Keratinocyte (primary cell): ENCODE measurements at regions not wholly inside any gene's neighbourhood (a gene's known extent, or its start where the extent isn't known, plus 50 kb on each side); places are given as distances from the start of the nearest gene placed in this dataset.

ENCODE experiments used
- DNase-seq: peaks from one replicate; pipeline ENCODE4 v3.0.0-alpha.2; 2011; ENCODE audit warnings: low read depth, missing footprints, low spot score
- FAIRE-seq: peaks from 2 replicates; lab custom pipeline; 2011; peaks lifted over from hg19 to GRCh38; lab: Jason Lieb, UNC
- H2AFZ ChIP-seq: 2 replicates; pipeline ENCODE4 v1.6.0; 2012; ENCODE audit warnings: low read length, control low read depth, inconsistent platforms; ENCODE audit not compliant: control insufficient read depth
- H3K27ac ChIP-seq: 2 replicates; pipeline ENCODE4 v1.5.1; 2011; ENCODE audit warnings: low read length; ENCODE audit not compliant: control insufficient read depth, insufficient read depth
- H3K27me3 ChIP-seq: 3 replicates; pipeline ENCODE4 v1.6.0; 2011; ENCODE audit warnings: low read length; ENCODE audit not compliant: control insufficient read depth, insufficient read depth; ENCODE audit errors: extremely low read depth
- H3K36me3 ChIP-seq, 2 experiments: 2 replicates in 1 of 2; 3 replicates in 1 of 2; pipeline ENCODE4 v1.5.1; 2011; ENCODE audit warnings: low read length in 2 of 2, mild to moderate bottlenecking in 1 of 2; ENCODE audit not compliant: control insufficient read depth in 2 of 2, insufficient read depth in 2 of 2; ENCODE audit errors: extremely low read depth in 1 of 2
- H3K4me1 ChIP-seq: 3 replicates; pipeline ENCODE4 v1.5.1; 2011; ENCODE audit warnings: low read length; ENCODE audit not compliant: control insufficient read depth, insufficient read depth; ENCODE audit errors: extremely low read depth
- H3K4me2 ChIP-seq: 3 replicates; pipeline ENCODE4 v1.6.0; 2011; ENCODE audit warnings: low read depth, low read length; ENCODE audit not compliant: control insufficient read depth, insufficient read depth; ENCODE audit errors: extremely low read depth
- H3K4me3 ChIP-seq, 3 experiments: fragments of 200-600 bp in 1 of 3; sonication (generic) in 1 of 3; 2 replicates in 2 of 3; 3 replicates in 1 of 3; pipeline ENCODE4 v1.5.1; 2011 to 2016; ENCODE audit warnings: low read length in 3 of 3, mild to moderate bottlenecking in 3 of 3, control low read depth in 2 of 3, inconsistent platforms in 1 of 3, low read depth in 1 of 3, mixed read lengths in 1 of 3, mixed run types in 1 of 3, moderate library complexity in 1 of 3; ENCODE audit not compliant: control insufficient read depth in 2 of 3, insufficient read depth in 2 of 3; ENCODE audit errors: extremely low read depth in 1 of 3
- H3K79me2 ChIP-seq: 2 replicates; pipeline ENCODE4 v1.6.0; 2012; ENCODE audit warnings: low read length; ENCODE audit not compliant: control insufficient read depth, insufficient read depth
- H3K9ac ChIP-seq: 3 replicates; pipeline ENCODE4 v1.6.0; 2011; ENCODE audit warnings: low read length; ENCODE audit not compliant: control insufficient read depth, insufficient read depth; ENCODE audit errors: extremely low read depth
- H3K9me1 ChIP-seq: 3 replicates; pipeline ENCODE4 v1.6.0; 2011; ENCODE audit warnings: low read length; ENCODE audit not compliant: control insufficient read depth, insufficient read depth; ENCODE audit errors: extremely low read depth
- H3K9me3 ChIP-seq: 2 replicates; pipeline ENCODE4 v1.5.1; 2012; ENCODE audit warnings: low read depth, low read length; ENCODE audit not compliant: control insufficient read depth
- H4K20me1 ChIP-seq: 3 replicates; pipeline ENCODE4 v1.6.0; 2011; ENCODE audit warnings: low read length; ENCODE audit not compliant: control insufficient read depth, insufficient read depth; ENCODE audit errors: extremely low read depth
- EZH2 ChIP-seq: IDR thresholded peaks from one replicate; pipeline ENCODE4 v1.6.1; 2012; ENCODE audit warnings: inconsistent platforms, mild to moderate bottlenecking, low read length, moderate library complexity
- dilution Hi-C: fragments of 300-500 bp; cut with MboI; formaldehyde crosslinking; loops from one replicate; pipeline ENCODE4 v1.7.0; 2020; ENCODE audit warnings: low sequenced_read_pairs; ENCODE audit not compliant: extremely low pct_ligation_motif_present
- TF ChIP-seq, protein P1 (sequence below), 3 experiments: IDR thresholded peaks in 1 of 3; conservative IDR thresholded peaks in 1 of 3; optimal IDR thresholded peaks in 1 of 3; 2 replicates in 2 of 3; 3 replicates in 1 of 3; pipeline versions ENCODE3 to v1.5.1; 2011; ENCODE audit warnings: low read length in 3 of 3, mild to moderate bottlenecking in 3 of 3, moderate library complexity in 2 of 3, control low read depth in 1 of 3, inconsistent platforms in 1 of 3; ENCODE audit not compliant: insufficient read depth in 2 of 3; ENCODE audit errors: extremely low read depth in 1 of 3

DNA sequence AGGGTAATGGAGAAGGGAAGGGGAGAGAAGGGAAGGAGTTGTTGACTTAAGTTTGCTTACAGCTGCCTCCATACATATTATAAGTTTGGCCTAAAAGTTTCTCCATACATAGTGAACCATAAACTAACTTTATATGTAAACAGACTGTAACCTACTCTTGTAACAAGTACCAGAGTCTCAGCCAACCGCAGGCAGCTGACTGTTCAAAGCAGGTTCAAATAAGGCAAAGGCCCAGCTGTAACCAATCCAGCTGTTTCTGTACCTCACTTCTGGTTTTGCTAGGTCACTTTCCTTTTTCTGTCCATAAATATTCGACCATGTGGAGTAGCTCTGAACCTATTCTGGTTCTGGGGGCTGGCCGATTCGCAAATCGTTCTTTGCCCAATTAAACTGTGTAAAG lies 591.2 kb downstream of the INSC start:
- Histone ChIP-seq H3K36me3 (no peaks in the 10 kb centered on the region), H3K4me3 (no peak overlapping the region), H3K4me2 (no peak overlapping the region), H3K9me1 (no peaks in the 10 kb centered on the region), H4K20me1 (no peaks in the 10 kb centered on the region), H3K4me1 (no peaks in the 10 kb centered on the region), H3K27ac (no peak overlapping the region), H3K79me2 (no peaks in the 10 kb centered on the region), H3K27me3 (no peaks in the 10 kb centered on the region), H3K9ac (no peak overlapping the region), H2AFZ (no peak overlapping the region), H3K9me3 (no peaks in the 10 kb centered on the region)
- dilution Hi-C loops: no loop called here
- FAIRE-seq (no peak), DNase-seq (no peak)
- TF ChIP-seq EZH2: no peak

DNA sequence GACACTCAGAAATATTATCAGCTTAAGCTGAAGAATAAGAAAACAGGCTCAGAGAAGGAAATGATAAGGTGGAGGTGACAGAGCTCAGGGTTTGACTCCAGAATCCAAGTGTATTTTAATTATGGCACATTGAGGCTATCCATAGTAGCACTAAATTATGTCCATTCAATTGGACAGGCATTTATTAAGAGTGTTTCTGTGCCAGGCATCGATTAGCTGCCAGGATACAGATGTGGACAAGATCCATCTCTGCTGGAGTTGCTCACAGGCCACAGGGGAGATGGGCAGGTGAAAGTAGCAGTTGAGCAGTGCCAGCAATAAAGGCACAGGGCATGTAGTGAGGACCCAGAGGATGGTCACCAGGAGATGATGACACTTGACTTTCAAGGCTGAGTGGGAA lies 592.5 kb downstream of the INSC start:
- H3K4me3 ChIP-seq: no peak overlapping the region
- FAIRE-seq: no peak
- no peaks in the 10 kb centered on the region for H3K79me2 ChIP-seq
- H4K20me1 ChIP-seq: no peaks in the 10 kb centered on the region
- H3K27me3 ChIP-seq: no peaks in the 10 kb centered on the region
- H3K4me2 ChIP-seq: no peak overlapping the region
- H3K9me3 ChIP-seq: no peaks in the 10 kb centered on the region
- H3K36me3 ChIP-seq: no peaks in the 10 kb centered on the region
- no peaks in the 10 kb centered on the region for H3K9me1 ChIP-seq
- H2AFZ ChIP-seq: no peak overlapping the region
- no peak overlapping the region for H3K9ac ChIP-seq
- no peak for DNase-seq
- TF ChIP-seq, protein P1, sequence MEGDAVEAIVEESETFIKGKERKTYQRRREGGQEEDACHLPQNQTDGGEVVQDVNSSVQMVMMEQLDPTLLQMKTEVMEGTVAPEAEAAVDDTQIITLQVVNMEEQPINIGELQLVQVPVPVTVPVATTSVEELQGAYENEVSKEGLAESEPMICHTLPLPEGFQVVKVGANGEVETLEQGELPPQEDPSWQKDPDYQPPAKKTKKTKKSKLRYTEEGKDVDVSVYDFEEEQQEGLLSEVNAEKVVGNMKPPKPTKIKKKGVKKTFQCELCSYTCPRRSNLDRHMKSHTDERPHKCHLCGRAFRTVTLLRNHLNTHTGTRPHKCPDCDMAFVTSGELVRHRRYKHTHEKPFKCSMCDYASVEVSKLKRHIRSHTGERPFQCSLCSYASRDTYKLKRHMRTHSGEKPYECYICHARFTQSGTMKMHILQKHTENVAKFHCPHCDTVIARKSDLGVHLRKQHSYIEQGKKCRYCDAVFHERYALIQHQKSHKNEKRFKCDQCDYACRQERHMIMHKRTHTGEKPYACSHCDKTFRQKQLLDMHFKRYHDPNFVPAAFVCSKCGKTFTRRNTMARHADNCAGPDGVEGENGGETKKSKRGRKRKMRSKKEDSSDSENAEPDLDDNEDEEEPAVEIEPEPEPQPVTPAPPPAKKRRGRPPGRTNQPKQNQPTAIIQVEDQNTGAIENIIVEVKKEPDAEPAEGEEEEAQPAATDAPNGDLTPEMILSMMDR (optimal IDR thresholded peaks at IDR 0.05 in 1 of 3, IDR thresholded peaks at IDR 0.05 in 1 of 3, conservative IDR thresholded peaks at IDR 0.05 in 1 of 3; ENCODE audit: extremely low read depth in 1 of 3, insufficient read depth in 2 of 3, low read length in 3 of 3): no peak
- TF ChIP-seq EZH2: no peak
- H3K4me1 ChIP-seq: no peaks in the 10 kb centered on the region
- dilution Hi-C loops: no loop called here
- H3K27ac ChIP-seq: no peak overlapping the region

DNA sequence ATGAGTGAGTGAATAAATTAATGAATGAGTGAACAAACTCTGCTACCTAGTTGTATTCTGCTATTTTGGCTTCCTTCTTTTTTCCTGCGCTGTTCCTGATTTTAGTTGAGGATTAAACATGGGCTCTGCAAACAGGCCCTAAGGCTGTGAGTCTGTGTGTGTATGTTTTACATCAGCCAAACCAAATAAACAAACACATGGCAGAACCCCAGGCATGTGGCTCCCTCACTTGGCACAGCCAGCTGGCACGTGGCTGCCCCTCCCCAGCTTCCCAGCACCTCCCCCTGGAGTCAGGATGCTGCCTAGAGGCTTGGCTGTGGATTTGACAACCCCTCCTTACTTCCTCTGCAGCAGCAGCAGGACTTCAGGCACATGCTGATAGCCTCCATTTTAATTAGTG lies 593.2 kb downstream of the INSC start:
- DNase-seq (no peak), FAIRE-seq (no peak)
- Histone ChIP-seq H3K9me3 (no peaks in the 10 kb centered on the region), H3K27me3 (no peaks in the 10 kb centered on the region), H2AFZ (no peak overlapping the region), H3K9me1 (no peaks in the 10 kb centered on the region), H4K20me1 (no peaks in the 10 kb centered on the region), H3K4me1 (no peaks in the 10 kb centered on the region), H3K36me3 (no peaks in the 10 kb centered on the region), H3K79me2 (no peaks in the 10 kb centered on the region), H3K4me3 (no peak overlapping the region), H3K9ac (no peak overlapping the region), H3K27ac (no peak overlapping the region), H3K4me2 (no peak overlapping the region)
- dilution Hi-C loops: no loop called here
- no peak for TF ChIP-seq EZH2
- TF ChIP-seq, protein P1 (optimal IDR thresholded peaks at IDR 0.05 in 1 of 3, IDR thresholded peaks at IDR 0.05 in 1 of 3, conservative IDR thresholded peaks at IDR 0.05 in 1 of 3; ENCODE audit: extremely low read depth in 1 of 3, insufficient read depth in 2 of 3, low read length in 3 of 3): no peak
